ENCODE measurements at regions not wholly inside any gene's neighbourhood (a gene's known extent, or its start where the extent isn't known, plus 50 kb on each side); places are given as distances from the start of the nearest gene placed in this dataset.

GRCh38 chr17:65446838-65447526 lies 114.5 kb downstream of the AXIN2 start:
- DNase-seq (ENCODE audit: low read depth in 4 of 4, low spot score in 2 of 4), result no peak

- DNase-seq (ENCODE audit: low read depth in 4 of 4, low spot score in 2 of 4), result no peak
Measured at GRCh38 chr17:65446043-65446442, 115.4 kb downstream of the AXIN2 start.

- DNase-seq (ENCODE audit: low read depth in 4 of 4, low spot score in 2 of 4), result no peak
Measured at GRCh38 chr17:65444049-65444448, 117.4 kb downstream of the AXIN2 start.

- DNase-seq (ENCODE audit: low read depth in 4 of 4, low spot score in 2 of 4), result no peak
Measured at GRCh38 chr17:65442691-65443090, 118.8 kb downstream of the AXIN2 start.

GRCh38 chr17:65442250-65442649 lies 119.2 kb downstream of the AXIN2 start:
- no peak for DNase-seq (ENCODE audit: low read depth in 4 of 4, low spot score in 2 of 4)

- no peak for DNase-seq (ENCODE audit: low read depth in 4 of 4, low spot score in 2 of 4)
Measured at GRCh38 chr17:65441053-65441605, 120.3 kb downstream of the AXIN2 start.

- no peak for DNase-seq (ENCODE audit: low read depth in 4 of 4, low spot score in 2 of 4)
Measured at GRCh38 chr17:65438708-65439294, 122.6 kb downstream of the AXIN2 start.

- DNase-seq (ENCODE audit: low read depth in 4 of 4, low spot score in 2 of 4), result no peak
Measured at GRCh38 chr17:65438173-65438572, 123.3 kb downstream of the AXIN2 start.

- DNase-seq (ENCODE audit: low read depth in 4 of 4, low spot score in 2 of 4), result no peak
Measured at GRCh38 chr17:65436871-65437270, 124.6 kb downstream of the AXIN2 start.

- DNase-seq (ENCODE audit: low read depth in 4 of 4, low spot score in 2 of 4), result no peak
Measured at GRCh38 chr17:65434878-65435277, 126.6 kb downstream of the AXIN2 start.

GRCh38 chr17:65434251-65434650 lies 127.2 kb downstream of the AXIN2 start:
- no peak for DNase-seq (ENCODE audit: low read depth in 4 of 4, low spot score in 2 of 4)

- DNase-seq (ENCODE audit: low read depth in 4 of 4, low spot score in 2 of 4), result no peak
Measured at GRCh38 chr17:65433592-65433991, 127.9 kb downstream of the AXIN2 start.

GRCh38 chr17:65433157-65433556 lies 128.3 kb downstream of the AXIN2 start:
- no peak for DNase-seq (ENCODE audit: low read depth in 4 of 4, low spot score in 2 of 4)

GRCh38 chr17:65431116-65431515 lies 130.3 kb downstream of the AXIN2 start:
- DNase-seq (ENCODE audit: low read depth in 4 of 4, low spot score in 2 of 4), result no peak

GRCh38 chr17:65430209-65430833 lies 131.1 kb downstream of the AXIN2 start:
- DNase-seq (ENCODE audit: low read depth in 4 of 4, low spot score in 2 of 4), result no peak

GRCh38 chr17:65423346-65424140 lies 137.9 kb downstream of the AXIN2 start:
- no peak for DNase-seq (ENCODE audit: low read depth in 4 of 4, low spot score in 2 of 4)

GRCh38 chr17:65418622-65419021 lies 142.8 kb downstream of the AXIN2 start:
- no peak for DNase-seq (ENCODE audit: low read depth in 4 of 4, low spot score in 2 of 4)

GRCh38 chr17:65417406-65418221 lies 143.8 kb downstream of the AXIN2 start:
- no peak for DNase-seq (ENCODE audit: low read depth in 4 of 4, low spot score in 2 of 4)

GRCh38 chr17:65415991-65416390 lies 145.5 kb downstream of the AXIN2 start:
- DNase-seq (ENCODE audit: low read depth in 4 of 4, low spot score in 2 of 4), result no peak

- DNase-seq (ENCODE audit: low read depth in 4 of 4, low spot score in 2 of 4), result no peak
Measured at GRCh38 chr17:65413390-65413789, 148.1 kb downstream of the AXIN2 start.

Data from left renal cortex interstitium (tissue), 4 donors.